Superior temporal gyrus (tissue), 1 donor: ENCODE measurements at regions not wholly inside any gene's neighbourhood (a gene's known extent, or its start where the extent isn't known, plus 50 kb on each side); places are given as distances from the start of the nearest gene placed in this dataset.
"Not testable (repeated sequence)": the region's sequence is repeated elsewhere in the genome, so short reads cannot be mapped to it uniquely, and the experiment has no call there.

Source experiments
- DNase-seq: peaks from one replicate; pipeline ENCODE4 v3.0.0-alpha.2; 2016; ENCODE audit errors: extremely low spot score

DNA sequence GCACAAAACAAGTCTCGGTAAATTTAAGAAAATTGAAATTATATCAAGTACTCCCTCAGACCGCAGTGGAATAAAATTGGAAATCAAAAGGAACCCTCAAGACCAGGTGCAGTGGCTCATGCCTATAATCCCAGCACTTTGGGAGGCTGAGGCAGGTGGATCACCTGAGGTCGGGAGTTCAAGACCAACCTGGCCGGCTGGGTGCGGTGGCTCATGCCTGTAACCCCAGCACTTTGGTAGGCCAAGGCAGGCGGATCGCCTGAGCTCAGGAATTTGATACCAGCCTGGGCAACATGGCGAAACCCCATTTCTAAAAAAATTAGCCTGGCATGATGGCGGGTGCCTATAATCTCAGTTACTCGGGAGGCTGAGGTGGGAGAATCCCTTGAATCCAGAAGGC lies 135.7 kb upstream of the RAG2 start:
- not testable (repeated sequence) for DNase-seq

DNA sequence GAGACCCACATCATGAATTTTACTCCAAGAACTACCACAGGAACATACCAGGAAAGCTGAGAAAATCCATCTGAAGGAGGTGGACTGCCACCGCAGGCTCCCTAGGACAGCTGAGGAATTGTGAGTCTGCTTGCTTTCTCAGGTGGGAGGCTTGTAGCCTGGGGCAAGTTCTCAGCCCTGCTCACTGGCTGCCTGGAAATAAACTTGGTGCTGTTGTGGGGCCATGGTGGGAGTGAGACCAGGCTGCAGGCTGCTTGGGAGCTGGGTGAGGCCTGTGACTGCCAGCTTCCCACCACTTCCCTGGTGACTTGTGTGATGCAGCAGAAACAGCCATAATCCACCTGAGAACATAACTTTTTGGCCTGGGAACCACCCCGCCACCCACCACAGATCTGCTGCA lies 132.7 kb upstream of the RAG2 start:
- DNase-seq, result no peak

DNA sequence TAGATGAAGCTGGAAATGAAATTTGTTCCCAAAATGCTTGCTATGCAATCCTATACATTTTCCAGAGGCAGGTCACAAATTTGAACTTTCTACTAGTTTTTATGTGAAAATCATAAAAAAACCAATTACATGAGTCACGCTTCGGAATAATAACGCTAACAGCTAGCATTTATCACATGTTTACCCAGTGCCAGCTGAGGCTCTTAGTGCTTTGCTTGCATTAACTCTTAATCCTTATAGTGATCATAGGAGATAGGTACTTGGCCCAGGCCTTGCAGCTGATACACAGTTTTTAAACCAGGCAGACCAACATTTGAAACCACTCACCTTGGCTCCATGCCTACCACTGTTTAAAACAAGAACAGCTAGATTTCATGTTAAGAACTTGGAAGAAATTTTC lies 131.8 kb upstream of the RAG2 start:
- no peak for DNase-seq

DNA sequence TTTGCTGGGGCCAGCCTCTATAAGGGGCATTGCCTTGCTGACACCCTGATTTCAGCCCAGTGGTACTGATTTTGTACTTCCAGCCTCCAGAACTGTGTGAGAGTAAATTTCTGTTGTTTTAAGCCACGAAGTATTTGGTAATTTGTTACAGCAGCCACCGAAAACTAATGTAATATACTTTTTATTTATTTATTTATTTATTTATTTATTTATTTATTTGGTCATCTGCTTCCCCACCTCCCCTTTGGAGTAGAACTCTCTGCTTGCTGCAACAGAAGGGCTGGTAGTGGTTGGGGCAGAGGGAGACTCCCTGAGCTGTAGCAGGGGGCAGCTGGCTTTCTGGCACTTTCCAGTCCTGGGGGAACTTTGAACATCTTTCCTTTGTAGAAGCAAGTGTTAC lies 128.4 kb upstream of the RAG2 start:
- DNase-seq, result no peak

DNA sequence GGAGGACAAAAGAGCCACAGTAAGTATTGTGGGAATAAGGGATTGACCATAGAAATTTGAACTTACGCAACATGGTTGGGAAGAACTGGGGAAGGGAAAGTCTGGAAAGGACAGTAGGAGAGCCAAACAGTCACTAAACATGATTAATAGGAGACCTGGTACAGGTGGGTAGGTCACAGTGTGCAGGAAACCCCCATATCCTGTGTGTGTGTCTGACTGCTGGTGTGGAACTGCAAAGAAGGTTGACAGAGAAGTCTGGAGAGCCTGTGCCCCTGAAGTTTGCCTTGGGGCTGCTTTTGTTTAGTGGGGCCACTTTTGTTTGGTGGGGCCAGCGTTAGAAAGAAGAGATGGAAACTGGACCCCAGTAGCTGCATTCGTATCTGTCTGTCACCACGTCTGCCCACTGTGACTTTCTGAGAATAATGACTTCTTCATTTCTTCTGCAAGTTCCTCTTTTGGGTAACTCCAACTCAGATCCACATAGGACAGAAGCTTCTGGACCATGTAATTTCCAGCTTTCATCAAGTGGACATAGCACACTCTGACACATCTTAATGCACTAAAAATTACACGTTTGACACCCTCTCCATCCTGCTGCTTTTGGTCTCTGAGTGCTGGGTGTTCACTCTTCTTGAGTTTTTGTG lies 126.8 kb upstream of the RAG2 start:
- DNase-seq, result no peak

DNA sequence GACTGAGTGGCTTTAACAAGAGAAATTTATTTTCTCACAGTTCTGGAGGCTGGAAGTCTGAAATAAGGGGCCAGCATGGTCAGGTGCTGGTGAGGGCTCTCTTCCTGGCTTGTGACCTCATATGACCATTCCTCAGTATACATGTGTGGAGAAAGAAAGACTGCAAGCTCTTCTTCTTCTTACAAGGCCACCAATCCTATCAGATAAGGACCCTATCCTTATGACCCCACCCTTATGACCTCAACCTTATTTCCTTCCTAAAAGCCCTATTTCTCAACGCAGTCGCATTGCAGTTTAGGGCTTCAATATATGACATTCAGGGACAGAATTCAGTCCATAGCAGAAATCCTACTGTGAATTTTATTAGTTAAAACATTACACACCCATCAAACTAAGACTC lies 124.4 kb upstream of the RAG2 start:
- DNase-seq, result no peak

DNA sequence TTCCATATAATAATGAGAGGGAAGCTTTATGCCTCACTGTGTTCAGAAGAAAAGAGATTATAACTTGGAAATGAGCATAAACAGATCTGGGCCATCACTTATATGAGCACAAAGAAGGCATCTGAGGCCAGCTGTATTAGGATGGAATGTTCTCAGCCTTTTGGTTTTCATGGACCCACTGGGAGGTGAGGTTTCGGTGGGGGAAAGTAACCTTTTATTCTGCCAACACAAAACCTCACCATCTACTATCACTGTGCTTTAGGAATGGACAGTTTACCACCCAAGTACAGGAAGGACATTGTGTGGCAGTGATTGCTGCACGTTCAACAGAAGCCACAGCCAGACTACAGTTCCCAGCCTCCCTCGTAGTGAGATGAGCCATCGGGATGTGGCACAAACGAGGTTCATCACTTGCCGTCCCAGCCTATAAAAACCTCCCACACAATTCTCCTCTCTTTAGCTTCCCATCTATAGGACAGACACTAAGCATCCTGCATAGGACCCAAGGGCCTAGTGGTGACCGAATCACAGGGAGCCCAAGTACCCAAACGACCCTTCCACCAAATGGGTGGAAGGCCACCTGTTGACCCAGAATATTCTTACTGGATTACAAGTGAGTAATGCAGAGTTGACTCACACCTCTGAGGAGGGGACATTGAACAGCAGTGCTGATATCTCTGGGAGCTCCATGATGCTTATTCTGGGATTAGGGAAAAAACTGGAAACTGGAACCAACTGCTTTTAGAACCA lies 121.5 kb upstream of the RAG2 start:
- no peak for DNase-seq

DNA sequence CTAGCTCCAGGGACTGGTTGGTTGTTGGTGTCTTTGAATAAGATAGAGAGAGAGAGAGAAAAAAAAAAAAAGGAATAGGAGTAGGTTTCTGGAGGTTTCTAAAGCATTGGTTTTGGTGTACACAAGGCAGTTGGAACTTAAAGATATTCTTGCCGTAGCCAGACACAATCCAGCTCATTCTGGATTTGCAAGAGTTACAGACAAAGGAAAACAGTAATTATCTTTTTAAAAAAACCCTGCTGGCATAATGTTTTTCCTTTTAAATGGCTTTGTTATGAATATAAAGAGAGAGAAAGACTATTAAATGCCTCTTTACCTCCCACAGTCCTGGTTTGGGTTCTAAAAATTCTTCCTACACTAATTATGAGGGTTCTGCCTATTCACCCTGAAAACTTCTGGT lies 120.4 kb upstream of the RAG2 start:
- DNase-seq, result no peak

DNA sequence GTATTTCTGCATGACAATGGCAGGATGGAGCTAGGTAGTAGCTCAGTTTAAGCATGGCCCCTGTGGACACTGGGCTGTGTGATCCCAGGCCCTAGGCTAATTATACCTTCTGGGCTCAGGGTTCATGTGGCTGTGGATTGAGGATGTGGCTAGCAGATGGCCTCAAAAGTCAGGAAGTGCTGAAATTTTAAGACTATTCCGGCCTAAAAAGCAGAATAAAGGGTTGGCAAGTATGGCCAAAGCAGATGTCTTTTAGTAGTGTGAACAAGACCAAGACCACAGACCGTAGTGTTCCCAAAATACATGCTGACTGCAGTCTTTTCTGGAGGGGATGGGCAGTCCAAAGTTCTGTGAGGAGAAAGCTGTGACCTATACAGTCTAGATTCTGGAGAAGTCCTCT lies 115.7 kb upstream of the RAG2 start:
- DNase-seq, result no peak

DNA sequence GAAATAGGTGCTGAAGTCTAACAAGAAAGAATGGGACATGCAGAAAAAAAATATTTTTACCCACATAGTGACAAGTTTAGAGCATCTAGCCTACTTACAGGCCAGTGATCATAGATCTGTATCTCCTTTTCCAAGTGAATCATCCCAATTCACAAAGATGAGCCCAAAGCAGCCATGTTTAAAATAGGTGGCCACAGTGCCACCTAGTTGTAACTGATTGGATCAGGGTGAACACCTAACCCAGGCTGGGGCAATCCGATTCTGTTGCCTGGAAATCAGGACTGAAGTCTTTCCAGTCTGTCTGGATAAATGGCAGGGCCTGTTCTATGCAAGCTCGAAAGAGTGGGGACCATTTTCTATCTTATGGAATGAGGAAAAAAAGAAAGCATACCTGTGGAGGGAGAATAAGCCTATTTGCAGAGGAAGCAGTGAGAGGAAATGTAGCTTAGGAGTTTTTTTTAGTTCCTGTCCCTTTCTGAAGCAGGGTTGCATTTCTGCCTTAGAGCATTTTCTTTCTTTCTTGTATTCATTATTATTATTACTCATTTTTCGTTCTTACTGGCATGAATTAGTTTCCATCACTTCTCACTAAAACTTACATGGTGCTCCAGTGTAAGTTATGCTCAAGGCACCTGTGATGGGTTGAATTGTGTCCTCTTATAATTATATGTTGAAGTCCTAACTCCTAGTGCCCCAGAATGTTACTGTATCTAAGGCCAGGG lies 113.2 kb upstream of the RAG2 start:
- DNase-seq, result no peak
